ENCODE measurements at regions not wholly inside any gene's neighbourhood (a gene's known extent, or its start where the extent isn't known, plus 50 kb on each side); places are given as distances from the start of the nearest gene placed in this dataset.

- H3K27me3 ChIP-seq = no peaks in the 10 kb centered on the region
- 68 to 85% methylated on average over 4 of the region's 4 CpGs for WGBS, 2 donors
- DNase-seq (ENCODE audit: low spot score in 2 of 2) = no peak
- no peaks in the 10 kb centered on the region for H3K9me3 ChIP-seq
- no peaks in the 10 kb centered on the region for H3K4me1 ChIP-seq
- H3K4me3 ChIP-seq = no peak overlapping the region
- no peaks in the 10 kb centered on the region for H3K36me3 ChIP-seq
- TF ChIP-seq POLR2A (IDR thresholded peaks at IDR 0.05) = no peak
- TF ChIP-seq EP300 (IDR thresholded peaks at IDR 0.05) = no peak
- TF ChIP-seq CTCF (IDR thresholded peaks at IDR 0.05) = no peak
- no peak overlapping the region for H3K27ac ChIP-seq
Observed at GRCh38 chr20:7667194-7667593, 273.1 kb downstream of the HAO1 start.

GRCh38 chr20:7672571-7672970 is 267.7 kb downstream of the HAO1 start:
- DNase-seq (ENCODE audit: low spot score in 2 of 2) = no peak
- WGBS, 2 donors = 72 to 84% methylated on average over 7 of the region's 7 CpGs
- TF ChIP-seq POLR2A (IDR thresholded peaks at IDR 0.05) (no peak), EP300 (IDR thresholded peaks at IDR 0.05) (no peak), CTCF (IDR thresholded peaks at IDR 0.05) (no peak)
- Histone ChIP-seq H3K4me3 (no peak overlapping the region), H3K27me3 (no peaks in the 10 kb centered on the region), H3K4me1 (no peaks in the 10 kb centered on the region), H3K27ac (no peak overlapping the region), H3K9me3 (no peaks in the 10 kb centered on the region), H3K36me3 (no peaks in the 10 kb centered on the region)

GRCh38 chr20:7673841-7674240 is 266.4 kb downstream of the HAO1 start:
- Histone ChIP-seq H3K27me3 (no peaks in the 10 kb centered on the region), H3K36me3 (no peaks in the 10 kb centered on the region), H3K4me1 (no peaks in the 10 kb centered on the region), H3K9me3 (no peaks in the 10 kb centered on the region), H3K4me3 (no peak overlapping the region), H3K27ac (no peak overlapping the region)
- DNase-seq (ENCODE audit: low spot score in 2 of 2) = no peak
- TF ChIP-seq EP300 (IDR thresholded peaks at IDR 0.05) (no peak), CTCF (IDR thresholded peaks at IDR 0.05) (no peak), POLR2A (IDR thresholded peaks at IDR 0.05) (no peak)
- 61% methylated on average over 2 of the region's 2 CpGs for WGBS, 2 donors

- no peak for DNase-seq (ENCODE audit: low spot score in 2 of 2)
- Histone ChIP-seq H3K4me3 (no peak overlapping the region), H3K36me3 (no peaks in the 10 kb centered on the region), H3K9me3 (no peaks in the 10 kb centered on the region), H3K4me1 (no peaks in the 10 kb centered on the region), H3K27me3 (no peaks in the 10 kb centered on the region), H3K27ac (no peak overlapping the region)
- WGBS, 2 donors = 92 to 96% methylated on average over 3 of the region's 3 CpGs
- no peak for TF ChIP-seq POLR2A (IDR thresholded peaks at IDR 0.05)
- no peak for TF ChIP-seq EP300 (IDR thresholded peaks at IDR 0.05)
- TF ChIP-seq CTCF (IDR thresholded peaks at IDR 0.05) = no peak
Observed at GRCh38 chr20:7682916-7683315, 257.3 kb downstream of the HAO1 start.

- TF ChIP-seq EP300 (IDR thresholded peaks at IDR 0.05) (no peak), POLR2A (IDR thresholded peaks at IDR 0.05) (no peak), CTCF (IDR thresholded peaks at IDR 0.05) (no peak)
Observed at GRCh38 chr20:7687065-7687464, 253.2 kb downstream of the HAO1 start.

More at GRCh38 chr20:7687065-7687464, 253.2 kb downstream of the HAO1 start:
- H3K27me3 ChIP-seq = no peaks in the 10 kb centered on the region
- no peaks in the 10 kb centered on the region for H3K9me3 ChIP-seq
- H3K36me3 ChIP-seq = no peaks in the 10 kb centered on the region
- H3K4me3 ChIP-seq = no peak overlapping the region
- DNase-seq (ENCODE audit: low spot score in 2 of 2) = no peak
- H3K27ac ChIP-seq = no peak overlapping the region
- H3K4me1 ChIP-seq = no peaks in the 10 kb centered on the region

All from tibial nerve (tissue), 4 donors.